ENCODE measurements at regions not wholly inside any gene's neighbourhood (a gene's known extent, or its start where the extent isn't known, plus 50 kb on each side); places are given as distances from the start of the nearest gene placed in this dataset.

DNA sequence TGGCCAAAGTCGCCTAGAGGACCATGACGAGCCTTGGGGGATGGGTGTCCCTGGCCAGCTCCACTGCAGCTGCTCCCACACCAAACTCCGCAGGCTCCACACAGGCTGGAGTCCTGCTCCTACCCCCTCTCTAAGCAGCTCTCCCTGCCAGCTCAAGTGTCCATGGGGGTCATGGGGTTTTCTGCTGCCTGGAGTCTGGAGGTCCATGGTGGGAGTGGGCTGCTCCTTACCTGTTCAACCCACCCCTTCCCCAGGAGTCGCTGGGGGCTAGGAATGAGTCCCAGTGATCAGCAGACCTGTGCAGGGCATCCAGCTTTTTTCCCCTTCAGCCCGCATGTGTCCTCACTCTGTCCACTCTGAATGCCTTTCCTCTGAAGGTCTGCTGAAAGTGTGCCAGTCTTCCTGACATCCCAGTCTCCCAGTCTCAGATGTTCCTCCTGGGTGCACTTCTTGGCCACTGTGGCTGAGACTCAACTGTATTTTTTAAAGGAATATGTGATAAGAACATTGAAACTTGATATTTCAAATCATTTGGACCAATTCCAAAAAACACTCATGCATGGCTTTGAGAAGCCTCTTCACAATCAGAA lies 261.3 kb upstream of the ANKH start:
- no peak for TF ChIP-seq EZH2phosphoT487 (IDR thresholded peaks at IDR 0.05; ENCODE audit: low read depth, severe bottlenecking, unreplicated experiment)
- TF ChIP-seq, protein P1, sequence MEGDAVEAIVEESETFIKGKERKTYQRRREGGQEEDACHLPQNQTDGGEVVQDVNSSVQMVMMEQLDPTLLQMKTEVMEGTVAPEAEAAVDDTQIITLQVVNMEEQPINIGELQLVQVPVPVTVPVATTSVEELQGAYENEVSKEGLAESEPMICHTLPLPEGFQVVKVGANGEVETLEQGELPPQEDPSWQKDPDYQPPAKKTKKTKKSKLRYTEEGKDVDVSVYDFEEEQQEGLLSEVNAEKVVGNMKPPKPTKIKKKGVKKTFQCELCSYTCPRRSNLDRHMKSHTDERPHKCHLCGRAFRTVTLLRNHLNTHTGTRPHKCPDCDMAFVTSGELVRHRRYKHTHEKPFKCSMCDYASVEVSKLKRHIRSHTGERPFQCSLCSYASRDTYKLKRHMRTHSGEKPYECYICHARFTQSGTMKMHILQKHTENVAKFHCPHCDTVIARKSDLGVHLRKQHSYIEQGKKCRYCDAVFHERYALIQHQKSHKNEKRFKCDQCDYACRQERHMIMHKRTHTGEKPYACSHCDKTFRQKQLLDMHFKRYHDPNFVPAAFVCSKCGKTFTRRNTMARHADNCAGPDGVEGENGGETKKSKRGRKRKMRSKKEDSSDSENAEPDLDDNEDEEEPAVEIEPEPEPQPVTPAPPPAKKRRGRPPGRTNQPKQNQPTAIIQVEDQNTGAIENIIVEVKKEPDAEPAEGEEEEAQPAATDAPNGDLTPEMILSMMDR (IDR thresholded peaks at IDR 0.05; ENCODE audit: poor library complexity) = no peak
